CD8-positive, alpha-beta memory T cell (primary cell): ENCODE measurements at regions not wholly inside any gene's neighbourhood (a gene's known extent, or its start where the extent isn't known, plus 50 kb on each side); places are given as distances from the start of the nearest gene placed in this dataset.

ENCODE experiments used
- CTCF ChIA-PET: fragments of 350-600 bp; sonication (Branson Sonifier 250); formaldehyde crosslinking; loops from one replicate; lab custom pipeline; 2021; ENCODE audit warnings: antibody characterized with exemption; lab: Charles Lee
- POLR2A ChIA-PET: fragments of 350-600 bp; sonication (Branson Sonifier 250); formaldehyde crosslinking; loops from one replicate; lab custom pipeline; 2021; ENCODE audit warnings: antibody characterized with exemption; lab: Charles Lee
- DNase-seq, 5 donors: peaks; one replicate each; pipeline versions ENCODE4 v3.0.0 to v3.0.0-alpha.2; 2020 to 2022; ENCODE audit warnings: mixed read lengths in 1 of 5
- H3K27ac ChIP-seq: one replicate; pipeline ENCODE4 v1.7.0; 2013; ENCODE audit warnings: low read depth, mild to moderate bottlenecking, low read length, moderate library complexity
- H3K27me3 ChIP-seq: 2 replicates; pipeline ENCODE4 v1.7.0; 2013; ENCODE audit warnings: low read length, mild to moderate bottlenecking; ENCODE audit not compliant: insufficient read depth, poor library complexity, severe bottlenecking
- H3K36me3 ChIP-seq: 2 replicates; pipeline ENCODE4 v1.7.0; 2013; ENCODE audit warnings: mild to moderate bottlenecking, low read length, moderate library complexity; ENCODE audit not compliant: insufficient read depth
- H3K4me1 ChIP-seq: 2 replicates; pipeline ENCODE4 v1.7.0; 2013; ENCODE audit warnings: mild to moderate bottlenecking, low read length, moderate library complexity; ENCODE audit not compliant: insufficient read depth
- H3K4me3 ChIP-seq: 2 replicates; pipeline ENCODE4 v1.7.0; 2013; ENCODE audit warnings: mild to moderate bottlenecking, low read length
- H3K9me3 ChIP-seq: 2 replicates; pipeline ENCODE4 v1.7.0; 2013; ENCODE audit warnings: mild to moderate bottlenecking, low read length
- H3K27ac Mint-ChIP-seq, 8 donors: one replicate each; pipeline ENCODE4 v1.8.0; 2020 to 2021; ENCODE audit warnings: mixed read lengths in 8 of 8, mild to moderate bottlenecking in 6 of 8, inconsistent platforms in 3 of 8, moderate library complexity in 3 of 8
- H3K27me3 Mint-ChIP-seq, 2 donors: one replicate each; pipeline ENCODE4 v1.8.0; 2020 to 2021; ENCODE audit warnings: mixed read lengths in 2 of 2, mild to moderate bottlenecking in 1 of 2, moderate library complexity in 1 of 2
- H3K36me3 Mint-ChIP-seq, 3 donors: one replicate each; pipeline ENCODE4 v1.8.0; 2020 to 2021; ENCODE audit warnings: mixed read lengths in 3 of 3, inconsistent platforms in 1 of 3, mild to moderate bottlenecking in 1 of 3
- H3K4me1 Mint-ChIP-seq, 3 donors: one replicate each; pipeline ENCODE4 v1.8.0; 2020 to 2021; ENCODE audit warnings: mixed read lengths in 3 of 3, inconsistent platforms in 1 of 3, mild to moderate bottlenecking in 1 of 3
- H3K4me3 Mint-ChIP-seq, 7 donors: one replicate each; pipeline ENCODE4 v1.8.0; 2020 to 2021; ENCODE audit warnings: mixed read lengths in 7 of 7, mild to moderate bottlenecking in 6 of 7, moderate library complexity in 4 of 7, inconsistent platforms in 2 of 7
- H3K9me3 Mint-ChIP-seq, 5 donors: one replicate each; pipeline ENCODE4 v1.8.0; 2020 to 2022; ENCODE audit warnings: mixed read lengths in 5 of 5, mild to moderate bottlenecking in 3 of 5, moderate library complexity in 2 of 5, inconsistent platforms in 1 of 5

DNA sequence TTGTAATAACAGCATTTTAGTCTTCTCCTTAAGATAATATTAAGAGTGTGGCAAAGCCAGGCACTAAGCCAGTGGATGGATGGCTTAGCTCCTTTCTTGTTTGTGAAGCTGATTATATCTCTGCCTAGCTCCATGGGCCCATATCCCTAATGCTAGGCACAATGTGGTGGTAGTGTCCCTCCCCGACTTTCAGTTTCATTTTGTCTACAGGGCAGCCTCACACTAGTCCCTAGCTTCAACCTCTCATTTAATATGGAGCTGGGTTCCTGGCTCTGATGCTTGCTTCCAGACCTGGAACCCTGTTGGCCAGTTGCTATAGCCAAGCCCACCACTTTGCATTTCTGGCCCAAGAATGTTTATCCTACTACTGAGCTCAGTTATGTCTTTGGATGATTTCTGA lies 437.0 kb upstream of the MEIS1 start:
- CTCF ChIA-PET: no interaction called here
- H3K27me3 ChIP-seq: no peaks in the 10 kb centered on the region
- H3K36me3 ChIP-seq: no peaks in the 10 kb centered on the region

DNA sequence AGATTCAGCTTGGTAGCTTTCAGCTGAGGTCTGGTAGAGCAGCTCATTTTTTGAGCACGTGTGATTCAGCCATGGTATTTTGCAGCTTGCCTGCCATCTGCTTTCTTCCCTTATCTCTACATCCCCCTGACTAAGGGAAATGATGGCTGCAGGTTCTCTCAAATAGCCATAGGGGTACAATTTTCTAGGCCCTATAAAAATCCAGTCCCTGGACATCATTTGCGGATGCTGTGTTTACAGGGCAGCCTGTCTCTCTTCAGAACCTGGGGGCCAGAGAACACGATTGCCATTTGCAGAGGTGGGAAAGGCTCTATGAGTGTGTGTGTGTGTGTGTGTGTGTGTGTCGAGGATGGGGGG lies 442.7 kb upstream of the MEIS1 start:
- H3K27ac ChIP-seq: no peak overlapping the region
- H3K27me3 ChIP-seq: no peaks in the 10 kb centered on the region
- no peaks in the 10 kb centered on the region for H3K9me3 ChIP-seq
- no peak overlapping the region for H3K4me3 Mint-ChIP-seq
- CTCF ChIA-PET: no interaction called here
- H3K4me1 Mint-ChIP-seq: no peaks in the 10 kb centered on the region
- no peaks in the 10 kb centered on the region for H3K27me3 Mint-ChIP-seq
- no peak overlapping the region for H3K4me3 ChIP-seq
- POLR2A ChIA-PET: no interaction called here
- no peaks in the 10 kb centered on the region for H3K36me3 Mint-ChIP-seq
- H3K27ac Mint-ChIP-seq: no peak overlapping the region
- no peak for DNase-seq
- H3K36me3 ChIP-seq: no peaks in the 10 kb centered on the region
- H3K4me1 ChIP-seq: no peaks in the 10 kb centered on the region
- H3K9me3 Mint-ChIP-seq: peaks cover 0 to 8% (median 2%) of the 10 kb centered on the region in 5 donors

More for the DNA sequence above, 437.0 kb upstream of the MEIS1 start:
- Mint-ChIP-seq H3K36me3 (no peaks in the 10 kb centered on the region), H3K4me1 (no peaks in the 10 kb centered on the region), H3K27ac (no peak overlapping the region), H3K4me3 (no peak overlapping the region), H3K9me3 (peaks cover 0 to 2% (median 0%) of the 10 kb centered on the region in 5 donors), H3K27me3 (no peaks in the 10 kb centered on the region)
- Histone ChIP-seq H3K4me3 (no peak overlapping the region), H3K9me3 (no peaks in the 10 kb centered on the region), H3K4me1 (no peaks in the 10 kb centered on the region), H3K27ac (no peak overlapping the region)
- DNase-seq: no peak
- POLR2A ChIA-PET: no interaction called here

DNA sequence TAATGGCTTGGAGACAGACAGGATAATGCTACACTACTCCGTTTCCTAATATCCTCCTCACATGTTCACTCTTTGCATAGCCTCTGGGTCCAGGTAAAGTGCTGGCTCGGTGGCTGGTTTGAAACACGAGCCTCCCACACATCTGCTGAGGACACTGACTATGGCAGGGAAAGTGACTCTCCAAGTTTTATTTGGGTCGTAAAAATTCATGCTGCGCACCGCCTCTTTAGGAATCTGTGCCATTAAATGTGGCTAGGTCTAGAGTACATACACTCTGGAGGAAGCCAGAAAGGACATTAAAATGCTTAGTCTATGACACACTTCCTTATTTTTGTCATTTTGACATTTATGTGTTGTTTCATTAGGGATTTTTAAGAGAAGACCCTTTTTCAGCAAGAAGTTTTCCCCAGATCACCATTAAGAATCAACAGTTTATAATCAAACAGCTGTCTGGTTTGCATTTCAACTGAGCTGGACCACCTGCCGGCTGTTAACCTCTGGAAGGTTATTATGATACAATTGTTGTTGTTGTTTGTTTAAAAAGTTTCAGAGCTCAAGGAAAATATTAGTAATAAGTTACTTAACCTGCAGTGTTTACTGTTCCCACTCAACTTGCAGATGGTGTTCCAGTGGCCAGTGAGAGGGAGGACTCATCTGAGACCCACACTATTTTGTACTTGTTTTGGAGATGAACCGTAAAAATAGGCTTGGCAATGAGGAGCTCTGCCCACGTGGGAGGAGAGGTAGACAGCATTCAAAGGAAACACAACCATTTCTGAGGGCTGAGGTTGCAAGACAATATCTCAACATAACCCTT lies 443.3 kb upstream of the MEIS1 start:
- Histone ChIP-seq H3K27me3 (no peaks in the 10 kb centered on the region), H3K36me3 (no peaks in the 10 kb centered on the region), H3K4me1 (no peaks in the 10 kb centered on the region), H3K9me3 (no peaks in the 10 kb centered on the region), H3K27ac (no peak overlapping the region), H3K4me3 (no peak overlapping the region)
- Mint-ChIP-seq H3K27ac (no peak overlapping the region), H3K9me3 (peaks cover 0 to 10% (median 2%) of the 10 kb centered on the region in 5 donors), H3K27me3 (no peaks in the 10 kb centered on the region), H3K4me1 (no peaks in the 10 kb centered on the region), H3K36me3 (no peaks in the 10 kb centered on the region), H3K4me3 (no peak overlapping the region)
- CTCF ChIA-PET: no interaction called here
- POLR2A ChIA-PET: no interaction called here
- no peak for DNase-seq

DNA sequence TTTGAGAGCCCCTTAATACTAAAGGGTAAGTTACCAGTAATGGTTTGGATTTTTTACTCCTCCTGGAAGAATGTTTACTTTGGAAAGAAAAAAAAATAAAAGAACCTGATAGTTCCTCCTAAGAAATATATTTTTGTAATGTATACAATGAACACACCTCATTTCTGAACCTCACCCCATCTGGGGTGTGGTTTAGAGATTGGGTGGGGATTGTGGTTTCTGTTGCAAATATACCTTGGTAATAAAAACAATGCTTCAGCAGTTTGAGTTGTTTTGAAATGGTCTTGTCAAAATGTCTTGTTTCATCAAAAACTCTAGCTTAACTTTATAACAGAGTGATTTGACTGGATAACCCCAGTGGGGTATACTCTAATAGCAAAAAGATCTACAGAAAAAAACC lies 448.9 kb upstream of the MEIS1 start:
- Histone ChIP-seq H3K4me3 (no peak overlapping the region), H3K36me3 (no peaks in the 10 kb centered on the region), H3K9me3 (no peaks in the 10 kb centered on the region), H3K27me3 (no peaks in the 10 kb centered on the region), H3K4me1 (no peaks in the 10 kb centered on the region), H3K27ac (no peak overlapping the region)
- H3K4me1 Mint-ChIP-seq: no peaks in the 10 kb centered on the region
- H3K27me3 Mint-ChIP-seq: no peaks in the 10 kb centered on the region
- no peak overlapping the region for H3K4me3 Mint-ChIP-seq
- H3K9me3 Mint-ChIP-seq: peaks cover 2 to 13% (median 4%) of the 10 kb centered on the region in 5 donors
- H3K36me3 Mint-ChIP-seq: no peaks in the 10 kb centered on the region
- no peak overlapping the region for H3K27ac Mint-ChIP-seq
- DNase-seq: no peak
- CTCF ChIA-PET: no interaction called here
- POLR2A ChIA-PET: no interaction called here

DNA sequence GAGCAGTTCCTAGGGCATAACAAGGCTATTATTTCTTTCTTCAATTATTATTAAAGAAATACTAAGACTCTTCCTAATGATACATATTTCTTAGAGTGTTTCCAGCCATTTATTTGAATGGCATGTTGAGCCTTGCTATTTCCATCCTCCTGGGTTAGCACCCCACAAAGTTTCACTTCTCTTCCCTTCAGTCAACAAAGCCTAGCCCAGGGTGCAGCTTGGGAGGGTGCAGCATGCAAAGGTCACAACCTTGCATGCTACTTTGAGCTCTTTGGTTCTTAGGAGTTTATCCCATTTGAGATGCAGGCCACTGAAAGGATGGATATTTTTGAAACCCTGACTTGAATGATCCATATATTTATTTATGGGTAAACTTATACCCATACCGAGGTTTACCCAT lies 454.4 kb upstream of the MEIS1 start:
- Histone ChIP-seq H3K36me3 (no peaks in the 10 kb centered on the region), H3K4me3 (no peak overlapping the region), H3K27ac (no peak overlapping the region), H3K4me1 (no peaks in the 10 kb centered on the region), H3K9me3 (no peaks in the 10 kb centered on the region), H3K27me3 (no peaks in the 10 kb centered on the region)
- no peak for DNase-seq
- H3K4me3 Mint-ChIP-seq: no peak overlapping the region
- H3K4me1 Mint-ChIP-seq: no peaks in the 10 kb centered on the region
- H3K9me3 Mint-ChIP-seq: peaks cover 2 to 8% (median 4%) of the 10 kb centered on the region in 5 donors
- H3K27ac Mint-ChIP-seq: no peak overlapping the region
- POLR2A ChIA-PET: no interaction called here
- CTCF ChIA-PET: no interaction called here
- no peaks in the 10 kb centered on the region for H3K27me3 Mint-ChIP-seq
- no peaks in the 10 kb centered on the region for H3K36me3 Mint-ChIP-seq

DNA sequence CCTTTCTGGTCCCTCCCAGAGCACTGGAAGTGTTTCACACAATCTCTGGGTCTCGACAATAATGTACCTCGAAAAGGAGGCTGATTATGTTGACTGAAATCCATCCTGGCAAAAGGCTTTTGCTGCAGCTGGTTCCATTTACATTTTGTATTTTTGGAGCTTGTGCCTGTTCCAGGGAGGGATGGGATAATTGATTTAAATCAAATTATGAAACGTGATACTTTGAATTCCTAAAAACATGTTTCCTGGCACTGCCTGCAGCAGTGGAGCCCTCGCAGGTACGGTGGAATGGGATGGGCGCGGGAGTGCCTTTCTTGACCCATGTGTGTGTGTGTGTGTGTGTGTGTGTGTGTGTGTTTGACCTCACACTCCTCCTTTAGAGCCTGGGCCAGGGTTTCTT lies 455.5 kb upstream of the MEIS1 start:
- H3K27me3 ChIP-seq: no peaks in the 10 kb centered on the region
- H3K27ac ChIP-seq: no peak overlapping the region
- no peak overlapping the region for H3K27ac Mint-ChIP-seq
- no peaks in the 10 kb centered on the region for H3K27me3 Mint-ChIP-seq
- H3K4me1 ChIP-seq: no peaks in the 10 kb centered on the region
- no peak overlapping the region for H3K4me3 ChIP-seq
- no peak for DNase-seq
- H3K9me3 ChIP-seq: no peaks in the 10 kb centered on the region
- no peaks in the 10 kb centered on the region for H3K4me1 Mint-ChIP-seq
- H3K9me3 Mint-ChIP-seq: peaks cover 2 to 8% (median 4%) of the 10 kb centered on the region in 5 donors
- H3K36me3 ChIP-seq: no peaks in the 10 kb centered on the region
- no peak overlapping the region for H3K4me3 Mint-ChIP-seq
- POLR2A ChIA-PET: no interaction called here
- H3K36me3 Mint-ChIP-seq: no peaks in the 10 kb centered on the region
- CTCF ChIA-PET: interaction anchor here (0.8 kb wide), 1 partner anchor 33 kb away, joined by 3 read pairs; no protein-coding TSS in a partner anchor

DNA sequence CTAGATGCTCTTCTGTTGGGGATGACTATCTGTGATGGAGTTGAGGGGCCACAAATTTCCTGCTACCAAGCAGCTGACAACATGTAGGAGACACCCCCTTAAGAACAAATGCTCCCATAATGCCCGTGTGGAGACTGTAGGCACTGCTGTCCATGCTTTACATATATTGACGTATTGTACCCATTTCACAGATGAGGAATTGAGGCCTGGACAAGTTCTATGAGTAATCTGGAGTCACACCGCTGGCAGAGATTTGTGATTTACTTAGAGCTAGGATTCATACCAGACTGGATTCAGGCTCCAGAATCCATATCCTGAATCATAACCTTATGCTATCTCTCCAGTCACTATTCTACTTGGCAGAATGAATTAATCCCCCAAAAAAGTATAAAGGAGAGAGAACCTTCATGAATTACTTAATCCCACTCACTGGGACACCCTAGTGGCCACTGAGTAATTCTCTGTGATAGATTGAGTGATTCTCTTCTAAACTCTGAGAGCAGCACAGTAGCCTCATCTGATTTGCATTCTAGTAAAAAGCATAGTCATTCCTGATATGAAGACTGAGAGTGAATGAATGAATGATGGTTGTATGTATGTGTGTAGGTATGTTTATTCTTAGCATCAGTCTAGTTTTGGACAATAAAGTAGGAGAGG lies 460.7 kb upstream of the MEIS1 start:
- Mint-ChIP-seq H3K27ac (no peak overlapping the region), H3K9me3 (peaks cover 0 to 4% (median 2%) of the 10 kb centered on the region in 5 donors), H3K4me3 (no peak overlapping the region), H3K4me1 (no peaks in the 10 kb centered on the region), H3K36me3 (no peaks in the 10 kb centered on the region), H3K27me3 (peaks cover 0 to 2% of the 10 kb centered on the region in 2 donors)
- H3K4me1 ChIP-seq: no peaks in the 10 kb centered on the region
- H3K4me3 ChIP-seq: no peak overlapping the region
- CTCF ChIA-PET: no interaction called here
- no peaks in the 10 kb centered on the region for H3K9me3 ChIP-seq
- POLR2A ChIA-PET: no interaction called here
- no peak for DNase-seq
- no peak overlapping the region for H3K27ac ChIP-seq
- H3K27me3 ChIP-seq: no peaks in the 10 kb centered on the region
- no peaks in the 10 kb centered on the region for H3K36me3 ChIP-seq

DNA sequence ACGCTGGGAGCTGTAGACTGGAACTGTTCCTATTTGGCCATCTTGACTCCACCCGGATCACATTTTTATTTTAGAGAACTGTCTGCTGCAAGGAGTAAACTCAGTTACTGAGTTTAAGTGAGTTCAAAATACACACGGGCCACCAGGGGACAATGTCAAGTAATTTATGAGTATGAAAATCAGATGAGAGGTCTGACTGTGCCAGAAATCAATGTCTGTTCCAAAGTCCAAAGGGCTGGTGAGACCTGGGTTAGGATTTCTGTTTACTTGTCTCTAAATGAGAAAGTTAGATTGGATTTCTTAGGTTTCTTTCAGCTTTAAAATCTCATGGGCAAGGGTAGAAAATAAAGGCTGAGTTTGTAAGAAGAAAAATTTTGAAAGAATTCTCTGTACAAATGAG lies 465.8 kb upstream of the MEIS1 start:
- Mint-ChIP-seq H3K4me1 (no peaks in the 10 kb centered on the region), H3K36me3 (no peaks in the 10 kb centered on the region), H3K9me3 (peaks cover 0 to 3% (median 0%) of the 10 kb centered on the region in 5 donors), H3K4me3 (no peak overlapping the region), H3K27me3 (peaks cover 0 to 2% of the 10 kb centered on the region in 2 donors), H3K27ac (no peak overlapping the region)
- Histone ChIP-seq H3K4me1 (no peaks in the 10 kb centered on the region), H3K4me3 (no peak overlapping the region), H3K27me3 (no peaks in the 10 kb centered on the region), H3K9me3 (no peaks in the 10 kb centered on the region), H3K36me3 (no peaks in the 10 kb centered on the region), H3K27ac (no peak overlapping the region)
- DNase-seq: no peak
- ChIA-PET CTCF (no interaction called here), POLR2A (no interaction called here)
